ENCODE measurements at regions not wholly inside any gene's neighbourhood (a gene's known extent, or its start where the extent isn't known, plus 50 kb on each side); places are given as distances from the start of the nearest gene placed in this dataset.

GRCh38 chr13:107170270-107170931, 602.5 kb upstream of the ARGLU1 start:
- TF ChIP-seq CTCF (IDR thresholded peaks at IDR 0.05) (no peak), POLR2A (IDR thresholded peaks at IDR 0.05; ENCODE audit: low read depth) (no peak)
